Brain microvascular endothelial cell (primary cell): ENCODE measurements at regions not wholly inside any gene's neighbourhood (a gene's known extent, or its start where the extent isn't known, plus 50 kb on each side); places are given as distances from the start of the nearest gene placed in this dataset.

Experiments
- DNase-seq: peaks from one replicate; pipeline ENCODE4 v3.0.0-alpha.2; 2020
- H3K27ac ChIP-seq: fragments of 250-450 bp; sonication (Bioruptor Pico); 2 replicates; pipeline ENCODE4 v1.5.1; 2020; ENCODE audit warnings: mild to moderate bottlenecking, moderate library complexity
- H3K27me3 ChIP-seq: fragments of 250-450 bp; sonication (Bioruptor Pico); replicated peaks from 2 replicates; pipeline ENCODE4 v1.5.1; 2020; ENCODE audit warnings: mild to moderate bottlenecking
- H3K36me3 ChIP-seq: fragments of 250-450 bp; sonication (Bioruptor Pico); replicated peaks from 2 replicates; pipeline ENCODE4 v1.5.1; 2020; ENCODE audit warnings: mild to moderate bottlenecking
- H3K4me3 ChIP-seq: 2 replicates; pipeline ENCODE4 v1.5.1; 2011; ENCODE audit warnings: low read depth, mild to moderate bottlenecking, control low read depth, low read length, moderate library complexity
- in situ Hi-C: cut with HindIII; loops from 2 replicates; pipeline ENCODE4 v1.10.0; 2017; ENCODE audit warnings: low sequenced_read_pairs, low pct_ligation_motif_present
- TF ChIP-seq, protein P1 (sequence below): IDR thresholded peaks from 2 replicates; pipeline ENCODE4 v1.5.1; 2011; ENCODE audit warnings: low read depth, mild to moderate bottlenecking, moderate library complexity, low read length, control low read depth, inconsistent platforms; ENCODE audit errors: missing control alignments

DNA sequence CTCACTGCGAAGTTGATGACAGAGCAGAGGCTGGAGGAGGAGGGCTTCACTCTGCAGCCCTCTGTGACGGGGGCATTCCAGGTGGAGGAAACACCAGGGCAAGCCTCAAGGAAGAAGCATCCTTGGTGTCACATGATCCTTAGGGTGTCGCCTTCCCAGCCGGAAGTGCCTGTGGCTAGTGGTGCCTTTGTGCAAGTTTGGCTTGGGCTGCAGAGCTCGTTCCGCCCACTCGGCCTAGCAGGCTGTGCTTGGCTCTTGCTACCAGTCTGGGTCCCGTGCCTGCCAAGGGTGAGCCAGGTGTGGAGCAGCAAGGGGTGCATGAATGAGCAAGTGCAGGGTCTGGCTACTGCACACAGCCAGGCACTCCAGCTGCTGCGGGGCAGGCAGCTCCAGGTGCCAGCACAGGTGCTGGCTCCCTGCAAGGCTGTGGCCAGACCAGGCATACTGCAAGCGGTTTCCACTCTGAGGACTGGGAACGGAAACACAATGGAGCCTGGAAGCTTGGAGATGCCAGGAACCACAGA lies 325.3 kb upstream of the SMIM21 start:
- in situ Hi-C loops: no loop called here
- no peak overlapping the region for H3K4me3 ChIP-seq
- TF ChIP-seq, protein P1, sequence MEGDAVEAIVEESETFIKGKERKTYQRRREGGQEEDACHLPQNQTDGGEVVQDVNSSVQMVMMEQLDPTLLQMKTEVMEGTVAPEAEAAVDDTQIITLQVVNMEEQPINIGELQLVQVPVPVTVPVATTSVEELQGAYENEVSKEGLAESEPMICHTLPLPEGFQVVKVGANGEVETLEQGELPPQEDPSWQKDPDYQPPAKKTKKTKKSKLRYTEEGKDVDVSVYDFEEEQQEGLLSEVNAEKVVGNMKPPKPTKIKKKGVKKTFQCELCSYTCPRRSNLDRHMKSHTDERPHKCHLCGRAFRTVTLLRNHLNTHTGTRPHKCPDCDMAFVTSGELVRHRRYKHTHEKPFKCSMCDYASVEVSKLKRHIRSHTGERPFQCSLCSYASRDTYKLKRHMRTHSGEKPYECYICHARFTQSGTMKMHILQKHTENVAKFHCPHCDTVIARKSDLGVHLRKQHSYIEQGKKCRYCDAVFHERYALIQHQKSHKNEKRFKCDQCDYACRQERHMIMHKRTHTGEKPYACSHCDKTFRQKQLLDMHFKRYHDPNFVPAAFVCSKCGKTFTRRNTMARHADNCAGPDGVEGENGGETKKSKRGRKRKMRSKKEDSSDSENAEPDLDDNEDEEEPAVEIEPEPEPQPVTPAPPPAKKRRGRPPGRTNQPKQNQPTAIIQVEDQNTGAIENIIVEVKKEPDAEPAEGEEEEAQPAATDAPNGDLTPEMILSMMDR: no peak

DNA sequence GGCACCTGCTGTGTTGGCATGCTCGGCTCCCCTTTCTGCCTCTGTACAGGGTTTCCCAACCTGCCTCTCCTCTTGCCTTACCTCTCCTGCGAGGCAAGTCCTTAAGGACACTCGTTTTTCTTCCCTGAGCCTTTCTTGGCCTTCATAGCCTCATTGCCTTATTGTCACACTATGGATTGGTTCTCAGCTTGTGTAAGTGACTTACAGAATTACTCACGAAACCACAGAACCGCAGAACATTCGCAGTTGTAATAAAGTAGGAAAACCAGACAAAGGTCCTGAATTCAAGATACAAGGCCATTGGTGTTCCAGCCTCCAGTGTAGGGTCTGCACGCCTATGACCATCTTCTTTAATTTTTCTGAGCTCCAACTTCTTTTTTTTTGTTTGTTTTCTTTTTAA lies 317.6 kb upstream of the SMIM21 start:
- Histone ChIP-seq H3K4me3 (no peak overlapping the region), H3K36me3 (no peaks in the 10 kb centered on the region), H3K27me3 (no peaks in the 10 kb centered on the region), H3K27ac (no peak overlapping the region)
- DNase-seq: no peak
- TF ChIP-seq, protein P1: no peak
- in situ Hi-C loops: no loop called here

More for the DNA sequence above, 325.3 kb upstream of the SMIM21 start:
- DNase-seq: no peak
- Histone ChIP-seq H3K27me3 (no peaks in the 10 kb centered on the region), H3K36me3 (no peaks in the 10 kb centered on the region), H3K27ac (no peak overlapping the region)

DNA sequence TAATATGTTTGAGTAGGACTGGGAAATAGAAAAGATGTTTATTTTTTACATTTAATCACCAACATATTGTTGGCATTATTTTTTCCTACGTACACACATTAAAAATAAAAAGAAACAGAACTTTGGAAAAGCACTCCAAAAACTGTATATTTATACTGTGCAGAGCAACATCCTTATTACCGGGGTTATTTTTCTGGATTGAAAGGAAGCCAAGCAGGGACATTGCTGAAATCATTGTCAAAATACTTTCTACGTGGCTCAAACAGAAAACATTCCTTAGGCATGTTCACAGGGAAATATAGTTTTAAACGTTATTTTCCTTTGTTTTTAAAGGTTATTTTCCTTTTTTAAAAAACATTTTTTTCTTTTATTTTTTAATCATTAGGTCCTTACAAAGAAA lies 315.0 kb upstream of the SMIM21 start:
- Histone ChIP-seq H3K4me3 (no peak overlapping the region), H3K27me3 (no peaks in the 10 kb centered on the region), H3K36me3 (no peaks in the 10 kb centered on the region), H3K27ac (no peak overlapping the region)
- TF ChIP-seq, protein P1: no peak
- in situ Hi-C loops: no loop called here
- DNase-seq: no peak

- in situ Hi-C loops: no loop called here
- Histone ChIP-seq H3K27me3 (no peaks in the 10 kb centered on the region), H3K4me3 (no peak overlapping the region), H3K36me3 (no peaks in the 10 kb centered on the region), H3K27ac (no peak overlapping the region)
- TF ChIP-seq, protein P1: no peak
- no peak for DNase-seq
Measured at GRCh38 chr18:75739682-75740081, 312.2 kb upstream of the SMIM21 start.

- H3K27me3 ChIP-seq: no peaks in the 10 kb centered on the region
- no peak overlapping the region for H3K4me3 ChIP-seq
- no peak for DNase-seq
- no peaks in the 10 kb centered on the region for H3K36me3 ChIP-seq
- in situ Hi-C loops: no loop called here
- H3K27ac ChIP-seq: no peak overlapping the region
- TF ChIP-seq, protein P1: no peak
Measured at GRCh38 chr18:75735291-75735690, 307.8 kb upstream of the SMIM21 start.

DNA sequence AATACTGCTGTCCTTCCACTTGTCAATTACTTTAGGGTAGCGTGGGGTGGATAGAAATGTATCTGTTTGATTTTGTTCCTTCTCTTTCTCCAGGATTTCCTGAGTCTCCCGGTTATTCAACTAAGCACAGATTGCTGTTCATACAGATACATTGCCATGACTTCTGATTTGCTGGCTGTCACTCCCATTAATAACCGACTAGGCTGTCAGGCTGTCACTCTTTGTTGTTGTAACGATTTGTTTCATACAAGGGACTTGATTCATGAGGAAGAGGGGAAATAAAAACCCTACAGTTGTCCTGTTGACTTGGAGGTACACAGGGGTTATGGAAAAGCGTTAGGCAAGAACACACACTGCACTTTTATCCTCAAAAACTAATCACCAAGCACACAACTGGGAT lies 302.7 kb upstream of the SMIM21 start:
- TF ChIP-seq, protein P1: no peak
- no peak overlapping the region for H3K4me3 ChIP-seq
- no peaks in the 10 kb centered on the region for H3K27me3 ChIP-seq
- in situ Hi-C loops: no loop called here
- H3K27ac ChIP-seq: no peak overlapping the region
- DNase-seq: no peak
- H3K36me3 ChIP-seq: no peaks in the 10 kb centered on the region
